HG03342 (cell line): ENCODE measurements at regions not wholly inside any gene's neighbourhood (a gene's known extent, or its start where the extent isn't known, plus 50 kb on each side); places are given as distances from the start of the nearest gene placed in this dataset.
A peak's percentile ranks its signal among the peaks of the same experiment; 100 is the strongest.
"Not testable (repeated sequence)": the region's sequence is repeated elsewhere in the genome, so short reads cannot be mapped to it uniquely, and the experiment has no call there.

Experiments
- ATAC-seq: cut with Tn5 transposase; IDR thresholded peaks from one replicate; pipeline ENCODE4 v1.9.1; 2021; ENCODE audit warnings: mild to moderate bottlenecking, moderate library complexity; ENCODE audit not compliant: unreplicated experiment

DNA sequence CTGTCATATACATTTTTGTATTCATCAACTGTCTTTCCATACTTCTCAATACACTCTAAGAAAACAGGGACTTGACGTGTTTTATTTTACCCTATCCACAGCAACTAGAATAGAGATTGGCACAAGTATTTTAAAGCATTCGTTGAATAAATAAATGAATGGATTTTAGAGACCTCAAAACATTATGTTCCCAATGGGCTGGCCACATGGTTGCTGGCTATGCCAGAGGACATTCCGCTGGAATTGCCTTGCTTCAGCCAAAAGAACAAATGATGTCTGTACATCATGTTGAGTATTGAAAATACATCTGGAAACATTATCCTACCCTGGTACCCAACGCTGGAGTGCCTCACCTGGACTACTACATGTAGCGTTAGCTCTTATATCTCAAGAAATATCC is 132.8 kb upstream of the RAP1B start:
- ATAC-seq, result no peak

DNA sequence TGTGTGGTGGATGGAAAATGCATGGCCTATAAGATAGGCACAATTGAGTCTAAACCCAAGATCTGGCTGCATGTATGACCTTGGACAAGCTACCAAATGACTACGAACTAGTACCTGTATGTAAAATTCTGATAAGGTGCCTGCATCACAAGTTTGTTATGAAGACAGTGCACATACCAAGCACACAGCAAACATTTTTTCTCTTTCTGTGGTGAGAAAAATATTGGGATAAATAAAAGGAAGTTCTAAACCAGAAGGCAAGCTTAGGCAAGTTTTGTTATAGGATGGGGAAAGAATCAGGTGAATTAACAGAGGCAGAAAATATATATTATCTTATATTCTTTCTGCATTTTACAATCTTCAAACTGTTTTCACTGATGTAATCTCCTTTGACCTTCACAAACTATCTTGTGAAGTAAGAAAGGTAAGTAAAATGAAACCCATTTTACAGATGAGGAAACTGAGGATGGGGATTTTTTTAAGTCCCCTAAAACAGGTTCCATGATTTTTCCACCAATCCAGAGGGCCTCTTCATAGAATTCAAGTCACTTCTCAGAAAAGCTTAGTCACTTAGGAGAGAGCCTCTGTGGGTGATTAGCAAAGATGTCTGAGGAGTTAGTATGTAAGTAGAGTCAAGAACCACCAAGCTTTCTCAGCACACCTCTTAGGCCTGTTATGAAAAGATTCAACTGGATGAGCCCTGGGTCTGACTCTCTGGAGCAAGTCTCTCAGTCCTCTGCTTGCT is 132.0 kb upstream of the RAP1B start:
- no peak for ATAC-seq

DNA sequence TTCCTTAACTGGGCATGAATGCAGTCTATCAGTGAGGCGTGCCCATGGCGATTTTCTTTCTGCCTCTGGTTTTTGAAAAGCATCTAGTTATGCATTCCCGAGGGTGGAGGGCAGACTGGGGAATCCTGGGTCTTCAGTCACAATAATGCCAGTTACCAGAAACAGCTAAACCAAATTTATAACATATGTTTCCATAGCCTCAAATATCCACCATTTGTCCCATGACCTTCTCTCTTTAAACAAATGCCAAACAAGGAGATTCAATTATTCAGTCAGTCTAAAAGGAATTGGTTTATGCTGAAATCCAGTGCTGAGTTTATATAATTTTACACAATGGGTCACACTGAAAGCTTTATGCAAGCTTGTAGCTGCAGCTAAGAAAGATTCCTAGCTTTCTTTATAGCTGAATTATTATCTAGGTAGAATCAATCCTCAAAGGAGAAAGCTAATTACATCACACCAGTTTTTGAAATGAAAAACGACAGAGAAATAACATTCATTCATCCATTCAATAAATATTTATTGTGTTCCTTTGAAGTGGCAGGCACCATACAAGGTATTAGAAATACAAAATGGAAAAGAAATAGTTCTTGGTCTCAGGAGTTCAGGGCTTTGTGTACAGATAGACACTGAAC is 131.3 kb upstream of the RAP1B start:
- no peak for ATAC-seq

DNA sequence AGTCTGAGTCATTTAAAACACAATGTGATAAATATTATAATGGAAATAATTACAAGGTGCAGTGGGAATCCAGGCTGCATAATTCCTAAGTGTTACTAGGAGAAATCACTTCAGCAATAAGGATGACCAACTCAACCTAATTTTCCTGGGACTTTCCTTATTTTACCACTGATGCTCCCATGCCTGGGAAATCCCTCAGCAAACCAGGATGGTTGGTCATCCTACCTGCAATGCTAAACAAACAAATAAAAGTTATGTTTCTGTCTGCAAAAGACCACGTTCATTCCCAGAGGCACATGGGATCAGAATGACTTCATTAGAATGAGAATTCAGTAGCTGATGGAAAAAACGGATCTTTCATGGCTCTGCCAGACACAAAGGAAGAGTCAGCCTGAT is 130.8 kb upstream of the RAP1B start:
- no peak for ATAC-seq

DNA sequence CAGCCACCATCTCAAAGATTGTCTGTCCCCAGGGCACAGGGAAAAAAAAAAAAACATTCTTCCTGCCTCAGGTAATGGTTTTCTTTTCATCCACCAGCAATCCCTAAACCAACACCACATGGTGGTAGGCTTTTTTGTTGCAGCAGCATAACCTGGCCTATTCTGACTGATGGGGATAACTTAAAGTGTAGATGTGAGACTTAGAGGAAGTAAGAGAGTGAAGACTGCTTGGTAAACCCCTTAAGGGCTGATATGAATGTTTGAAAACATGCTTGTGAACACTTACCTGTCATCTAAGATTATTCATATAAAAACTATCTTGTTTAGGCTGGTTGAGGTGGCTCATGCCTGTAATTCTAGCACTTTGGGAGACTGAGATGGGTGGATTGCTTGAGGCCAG is 130.2 kb upstream of the RAP1B start:
- ATAC-seq, result no peak

- ATAC-seq, result peak; percentile 55
Observed at GRCh38 chr12:68481181-68481941, 129.3 kb upstream of the RAP1B start.

DNA sequence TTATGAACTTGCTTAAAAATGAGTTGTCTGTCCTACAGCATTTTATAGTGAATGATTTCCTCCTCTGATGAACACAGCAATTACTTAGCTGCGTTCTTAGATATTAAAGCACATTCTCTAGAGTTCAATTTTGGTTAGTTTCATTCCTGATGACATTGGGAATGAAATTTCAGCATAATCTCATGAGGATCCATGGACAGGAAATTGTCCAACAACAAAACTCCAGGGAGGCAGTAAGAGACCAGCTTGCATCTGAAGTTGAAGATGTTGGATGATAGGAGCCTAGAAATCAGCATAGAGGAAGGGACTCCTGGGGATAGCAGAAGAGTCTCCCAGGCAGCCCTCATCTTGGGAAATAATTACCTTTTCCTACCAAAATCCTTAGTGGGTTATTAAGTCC is 128.7 kb upstream of the RAP1B start:
- ATAC-seq, result no peak

DNA sequence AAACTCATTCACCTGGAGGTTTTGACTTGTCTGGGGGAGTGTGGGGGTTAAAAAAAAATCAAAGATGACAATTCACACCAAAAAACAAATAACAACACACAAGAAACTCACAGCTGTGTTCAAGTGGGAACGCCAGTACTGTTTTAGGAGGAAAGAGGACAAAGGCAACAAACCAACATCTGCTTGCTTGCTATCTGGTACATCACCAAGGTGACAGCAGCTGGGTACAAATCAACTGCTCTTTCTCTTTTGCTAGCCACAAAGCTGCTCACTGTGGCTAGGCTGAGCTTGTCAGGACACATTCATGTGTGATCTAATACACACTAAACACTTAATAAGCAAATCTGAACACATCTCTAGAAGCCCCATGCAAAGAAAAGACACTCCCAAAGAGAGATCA is 128.0 kb upstream of the RAP1B start:
- peak; percentile 87 for ATAC-seq

GRCh38 chr12:68483592-68484383 is 126.9 kb upstream of the RAP1B start:
- ATAC-seq, result no peak

DNA sequence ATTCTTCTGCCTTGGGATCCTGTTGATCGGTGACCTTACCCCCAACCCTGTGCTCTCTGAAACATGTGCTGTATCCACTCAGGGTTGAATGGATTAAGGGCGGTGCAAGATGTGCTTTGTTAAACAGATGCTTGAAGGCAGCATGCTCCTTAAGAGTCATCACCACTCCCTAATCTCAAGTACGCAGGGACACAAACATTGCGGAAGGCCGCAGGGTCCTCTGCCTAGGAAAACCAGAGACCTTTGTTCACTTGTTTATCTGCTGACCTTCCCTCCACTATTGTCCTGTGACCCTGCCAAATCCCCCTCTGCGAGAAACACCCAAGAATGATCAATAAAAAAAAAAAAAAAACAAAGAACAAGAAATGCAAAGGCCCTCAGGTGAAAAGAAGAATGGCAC is 126.1 kb upstream of the RAP1B start:
- ATAC-seq, result not testable (repeated sequence)

- ATAC-seq, result not testable (repeated sequence)
Observed at GRCh38 chr12:68486449-68486848, 124.2 kb upstream of the RAP1B start.

- ATAC-seq, result no peak
Observed at GRCh38 chr12:68487721-68488309, 122.9 kb upstream of the RAP1B start.

- ATAC-seq, result no peak
Observed at GRCh38 chr12:68489273-68489672, 121.4 kb upstream of the RAP1B start.

DNA sequence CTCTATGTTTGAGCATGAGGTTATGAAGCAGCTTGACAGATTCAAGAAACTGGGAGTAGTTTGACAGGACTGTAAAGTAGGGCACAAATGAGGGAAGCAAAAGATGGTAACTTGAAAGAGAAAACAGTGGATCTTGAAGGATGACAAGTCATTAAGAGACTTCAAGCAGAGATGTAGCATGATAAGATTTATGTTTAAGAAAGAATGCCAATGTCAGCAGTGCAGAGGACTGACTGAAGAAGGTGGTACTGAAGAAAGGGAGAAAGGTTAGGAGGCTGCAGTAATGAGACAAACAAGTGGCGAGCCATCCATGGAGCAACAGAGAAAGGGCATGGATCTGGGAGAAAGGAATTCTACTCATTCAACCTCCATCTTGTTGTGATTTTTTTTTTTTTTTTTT is 120.2 kb upstream of the RAP1B start:
- no peak for ATAC-seq

GRCh38 chr12:68491204-68491960 is 119.3 kb upstream of the RAP1B start:
- ATAC-seq, result no peak

GRCh38 chr12:68495336-68496070 is 115.2 kb upstream of the RAP1B start:
- no peak for ATAC-seq

GRCh38 chr12:68497107-68497506 is 113.6 kb upstream of the RAP1B start:
- no peak for ATAC-seq

- ATAC-seq, result no peak
Observed at GRCh38 chr12:68497702-68498101, 113.0 kb upstream of the RAP1B start.

GRCh38 chr12:68498736-68499135 is 112.0 kb upstream of the RAP1B start:
- ATAC-seq, result no peak
